ENCODE measurements at regions not wholly inside any gene's neighbourhood (a gene's known extent, or its start where the extent isn't known, plus 50 kb on each side); places are given as distances from the start of the nearest gene placed in this dataset.
A peak's percentile ranks its signal among the peaks of the same experiment; 100 is the strongest.

DNA sequence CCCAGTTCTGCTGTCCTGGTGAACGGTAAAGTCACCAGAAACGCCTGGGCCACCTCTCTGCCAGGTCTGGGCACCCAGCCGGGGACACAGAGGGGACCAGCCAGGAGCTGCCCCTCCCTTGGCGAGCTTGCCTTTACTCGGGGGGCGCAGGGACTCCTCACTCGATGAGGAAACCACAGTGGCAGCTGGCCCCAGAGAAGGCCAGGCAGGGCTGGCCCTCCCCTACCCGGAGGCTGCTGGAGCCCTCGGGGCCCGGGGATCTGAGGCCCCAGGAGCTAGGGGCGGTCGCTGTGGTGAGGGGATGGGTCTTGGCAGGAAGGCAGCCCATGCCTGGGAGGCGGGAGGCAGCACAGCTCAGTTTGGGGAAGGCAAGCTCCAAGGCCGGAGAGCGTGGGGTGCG, 80.4 kb upstream of the SLCO4A1 start (continued):
- TF ChIP-seq ZNF292 (tag by site-specific recombination; IDR thresholded peaks at IDR 0.05; ENCODE audit: borderline replicate concordance, low read depth) (no peak), ZNF791 (tag by site-specific recombination; IDR thresholded peaks at IDR 0.05) (no peak), BCL11B (tag by site-specific recombination; IDR thresholded peaks at IDR 0.05; ENCODE audit: low read depth) (no peak), ZBTB6 (tag by site-specific recombination; IDR thresholded peaks at IDR 0.05) (no peak), ZNF174 (tag by site-specific recombination; IDR thresholded peaks at IDR 0.05) (no peak)

DNA sequence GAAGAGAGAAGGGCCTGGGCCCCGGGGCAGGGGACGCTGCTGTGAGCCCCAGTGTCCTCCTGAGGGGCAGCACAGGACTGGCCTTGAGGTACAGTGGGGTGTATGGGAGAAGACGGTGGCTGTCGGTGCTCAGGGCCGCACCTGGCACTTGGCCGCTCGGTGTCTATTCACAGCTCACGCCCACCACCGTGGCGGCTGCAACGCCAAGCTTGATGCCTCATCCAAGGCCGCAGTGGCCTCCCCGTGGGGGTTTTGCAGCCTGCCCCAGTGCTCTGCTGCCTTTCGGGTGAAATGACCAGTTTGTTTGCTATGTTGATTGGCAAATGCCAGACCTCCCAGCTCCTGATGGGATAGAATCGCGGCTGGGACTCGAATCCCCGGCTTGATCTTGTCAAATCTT, 79.5 kb upstream of the SLCO4A1 start:
- no peaks in the 10 kb centered on the region for H3K4me1 ChIP-seq (ENCODE audit: control insufficient read depth, insufficient read depth, low read length)
- H3K27ac ChIP-seq (ENCODE audit: extremely low read depth, low read depth, low read length): no peak overlapping the region
- H3K9me3 ChIP-seq (ENCODE audit: control insufficient read depth, insufficient read depth, low read depth, low read length): no peaks in the 10 kb centered on the region
- CTCF ChIA-PET: interaction anchor here (0.5 to 0.7 kb wide), 3 partner anchors 9 to 413 kb away, joined by 3 to 7 read pairs (median 3); no protein-coding TSS in a partner anchor
- POLR2A ChIA-PET: no interaction called here
- H3K4me3 ChIP-seq (ENCODE audit: low read depth, low read length): no peak overlapping the region
- H3K36me3 ChIP-seq (ENCODE audit: control insufficient read depth in 2 of 2, insufficient read depth in 1 of 2, low read length in 2 of 2): no peaks in the 10 kb centered on the region
- TF ChIP-seq ZNF701 (tag by site-specific recombination; IDR thresholded peaks at IDR 0.05) (no peak), IKZF3 (tag by site-specific recombination; IDR thresholded peaks at IDR 0.05) (no peak), WT1 (tag by site-specific recombination; IDR thresholded peaks at IDR 0.05) (no peak)
- TF ChIP-seq, protein P1, sequence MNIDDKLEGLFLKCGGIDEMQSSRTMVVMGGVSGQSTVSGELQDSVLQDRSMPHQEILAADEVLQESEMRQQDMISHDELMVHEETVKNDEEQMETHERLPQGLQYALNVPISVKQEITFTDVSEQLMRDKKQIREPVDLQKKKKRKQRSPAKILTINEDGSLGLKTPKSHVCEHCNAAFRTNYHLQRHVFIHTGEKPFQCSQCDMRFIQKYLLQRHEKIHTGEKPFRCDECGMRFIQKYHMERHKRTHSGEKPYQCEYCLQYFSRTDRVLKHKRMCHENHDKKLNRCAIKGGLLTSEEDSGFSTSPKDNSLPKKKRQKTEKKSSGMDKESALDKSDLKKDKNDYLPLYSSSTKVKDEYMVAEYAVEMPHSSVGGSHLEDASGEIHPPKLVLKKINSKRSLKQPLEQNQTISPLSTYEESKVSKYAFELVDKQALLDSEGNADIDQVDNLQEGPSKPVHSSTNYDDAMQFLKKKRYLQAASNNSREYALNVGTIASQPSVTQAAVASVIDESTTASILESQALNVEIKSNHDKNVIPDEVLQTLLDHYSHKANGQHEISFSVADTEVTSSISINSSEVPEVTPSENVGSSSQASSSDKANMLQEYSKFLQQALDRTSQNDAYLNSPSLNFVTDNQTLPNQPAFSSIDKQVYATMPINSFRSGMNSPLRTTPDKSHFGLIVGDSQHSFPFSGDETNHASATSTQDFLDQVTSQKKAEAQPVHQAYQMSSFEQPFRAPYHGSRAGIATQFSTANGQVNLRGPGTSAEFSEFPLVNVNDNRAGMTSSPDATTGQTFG (tag by site-specific recombination; IDR thresholded peaks at IDR 0.05; ENCODE audit: borderline replicate concordance): no peak

DNA sequence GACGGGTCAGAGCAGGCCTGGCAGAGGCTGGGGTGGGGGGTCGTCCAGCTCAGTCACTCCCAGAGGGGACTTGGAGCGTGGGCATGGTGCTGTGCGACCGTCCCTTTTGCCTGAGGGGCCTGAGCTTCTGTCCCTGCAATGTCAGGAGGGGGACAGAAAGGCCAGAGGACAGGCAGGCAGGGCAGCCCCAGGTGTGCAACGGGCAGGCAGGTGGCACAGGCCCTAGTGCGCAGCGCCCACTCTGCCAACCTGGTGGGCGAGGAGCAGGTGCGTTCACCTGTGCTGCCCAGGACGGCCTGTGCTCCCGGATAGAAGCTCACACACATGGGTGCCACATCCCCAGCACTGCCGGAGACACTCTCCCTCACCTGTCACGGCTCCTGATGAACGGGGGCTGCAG, 78.7 kb upstream of the SLCO4A1 start:
- POLR2A ChIA-PET: no interaction called here
- CTCF ChIA-PET: interaction anchor here (1.0 kb wide), 1 partner anchor 69 kb away, joined by 3 read pairs; no protein-coding TSS in a partner anchor

More for the DNA sequence above, 78.7 kb upstream of the SLCO4A1 start:
- Histone ChIP-seq H3K36me3 (ENCODE audit: control insufficient read depth in 2 of 2, insufficient read depth in 1 of 2, low read length in 2 of 2) (no peaks in the 10 kb centered on the region), H3K9me3 (ENCODE audit: control insufficient read depth, insufficient read depth, low read depth, low read length) (no peaks in the 10 kb centered on the region), H3K4me1 (ENCODE audit: control insufficient read depth, insufficient read depth, low read length) (no peaks in the 10 kb centered on the region), H3K27ac (ENCODE audit: extremely low read depth, low read depth, low read length) (no peak overlapping the region), H3K4me3 (ENCODE audit: low read depth, low read length) (no peak overlapping the region)
- no peak for TF ChIP-seq ZBTB6 (tag by site-specific recombination; IDR thresholded peaks at IDR 0.05)
- peak; percentile 52 for TF ChIP-seq HIC1 (tag by site-specific recombination; IDR thresholded peaks at IDR 0.05)

Data from HEK293 (cell line).